ENCODE measurements at regions not wholly inside any gene's neighbourhood (a gene's known extent, or its start where the extent isn't known, plus 50 kb on each side); places are given as distances from the start of the nearest gene placed in this dataset.
"Not testable (repeated sequence)": the region's sequence is repeated elsewhere in the genome, so short reads cannot be mapped to it uniquely, and the experiment has no call there.

DNA sequence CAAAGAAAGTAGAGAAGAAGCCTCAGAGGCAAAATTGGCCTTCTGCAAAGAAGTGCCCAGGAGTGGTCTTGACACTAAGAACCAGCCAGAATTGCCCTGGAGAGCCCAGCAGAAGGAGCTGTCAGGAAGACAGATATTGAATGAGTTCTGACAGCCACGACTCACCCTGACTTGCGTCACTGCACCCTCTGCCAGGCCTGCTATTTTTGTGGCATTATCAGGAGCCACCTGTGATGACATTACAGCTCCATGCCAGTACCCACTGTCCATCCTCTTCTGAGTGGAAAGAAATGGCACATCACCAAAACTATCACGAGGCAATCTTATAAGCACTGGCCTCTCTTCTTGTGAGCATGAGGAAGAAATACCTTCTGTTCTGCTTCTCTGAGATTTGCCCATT, 67.7 kb downstream of the SMIM20 start:
- DNase-seq: no peak

DNA sequence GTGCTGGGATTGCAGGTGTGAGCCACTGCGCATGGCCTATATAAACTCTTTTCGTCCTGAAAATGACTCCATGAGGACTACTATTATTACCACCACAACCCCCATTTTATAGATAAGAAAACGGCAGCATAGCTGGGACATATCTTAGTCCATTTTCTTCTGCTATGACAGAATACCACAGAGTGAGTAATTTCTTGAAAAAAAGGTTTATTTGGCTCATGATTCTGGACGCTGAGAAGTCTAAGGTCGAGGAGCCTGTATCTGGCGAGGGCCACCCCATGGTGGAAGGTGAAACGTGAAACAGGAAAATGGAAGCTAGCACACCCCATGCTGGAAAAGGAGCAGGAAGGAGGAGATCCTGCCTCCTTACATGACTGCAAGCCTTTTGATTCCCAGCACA, 68.9 kb downstream of the SMIM20 start:
- DNase-seq: no peak

DNA sequence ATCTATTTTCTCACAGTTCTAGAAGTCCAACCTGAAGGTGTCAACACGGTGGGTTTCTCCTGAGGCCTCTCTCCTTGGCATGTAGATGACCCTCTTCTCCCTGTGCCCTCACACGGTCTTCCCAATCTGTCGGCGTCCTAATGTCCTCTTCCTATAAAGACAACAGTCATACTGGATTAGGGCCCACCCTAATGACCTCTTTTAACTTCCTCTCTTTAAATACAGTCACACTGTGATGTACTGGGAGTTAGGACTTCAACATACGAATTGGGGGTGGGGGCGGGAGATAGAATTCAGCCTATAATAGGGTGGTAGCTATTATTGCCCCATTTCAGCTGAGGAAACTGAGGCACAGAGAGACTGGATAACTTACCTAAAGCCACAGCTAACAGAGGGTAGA, 70.2 kb downstream of the SMIM20 start:
- DNase-seq: no peak

DNA sequence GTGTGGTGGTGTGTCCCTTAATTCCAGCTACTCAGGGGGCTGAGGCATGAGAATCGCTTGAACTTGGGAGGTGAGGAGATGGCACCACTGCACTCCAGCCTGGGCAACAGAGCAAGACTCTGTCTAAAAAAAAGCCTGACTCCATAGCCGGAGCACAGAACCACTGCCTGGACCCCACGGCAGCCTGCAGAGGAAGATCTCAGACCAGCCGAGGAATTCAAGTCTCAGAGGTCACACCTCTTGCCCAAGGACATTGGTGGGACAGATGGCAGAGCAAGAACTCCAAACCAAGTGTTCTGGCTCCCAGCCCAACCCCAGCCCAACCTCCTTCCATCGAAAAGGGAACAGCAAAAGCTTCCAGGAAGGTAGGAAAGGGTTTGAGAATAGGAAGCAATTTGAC, 70.8 kb downstream of the SMIM20 start:
- no peak for DNase-seq

DNA sequence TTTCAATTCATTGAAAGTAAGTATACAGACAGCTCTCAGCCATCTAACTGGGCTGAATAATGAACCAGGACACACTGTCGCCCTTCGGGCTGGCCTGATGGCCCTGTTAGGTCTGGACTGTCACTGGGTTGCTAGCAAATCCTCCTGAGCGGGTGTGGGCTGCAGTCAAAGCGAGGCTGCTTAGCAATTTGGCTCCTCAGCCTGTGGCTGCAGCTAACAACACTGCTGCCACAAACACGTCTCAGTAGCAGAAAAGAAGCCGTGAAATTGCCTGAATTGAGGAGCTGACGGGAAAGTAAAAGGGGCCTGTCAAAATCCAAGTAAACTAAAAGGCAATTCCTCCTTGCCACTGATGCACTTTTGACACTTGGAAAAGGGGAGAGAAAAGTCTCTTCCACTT, 72.8 kb downstream of the SMIM20 start:
- no peak for DNase-seq

DNA sequence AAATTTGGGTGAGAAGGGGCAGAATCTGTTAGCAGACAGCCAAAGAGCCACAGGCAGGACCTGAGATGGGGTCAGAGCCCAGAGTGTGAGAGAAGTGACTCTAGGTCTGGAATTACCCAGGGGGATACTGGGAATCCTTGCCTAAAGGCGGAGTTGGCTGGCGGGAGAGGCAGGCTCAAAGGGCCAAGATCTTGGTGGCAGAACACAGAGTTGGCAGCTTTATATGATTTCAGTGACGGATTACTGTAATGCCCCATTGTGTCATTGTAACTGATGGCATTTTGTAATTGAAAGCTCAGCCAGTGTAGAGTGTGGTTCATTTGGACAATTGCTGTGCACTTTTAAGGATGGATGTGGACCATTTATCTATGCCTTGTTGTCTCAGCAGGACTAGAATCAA, 77.3 kb downstream of the SMIM20 start:
- no peak for DNase-seq

DNA sequence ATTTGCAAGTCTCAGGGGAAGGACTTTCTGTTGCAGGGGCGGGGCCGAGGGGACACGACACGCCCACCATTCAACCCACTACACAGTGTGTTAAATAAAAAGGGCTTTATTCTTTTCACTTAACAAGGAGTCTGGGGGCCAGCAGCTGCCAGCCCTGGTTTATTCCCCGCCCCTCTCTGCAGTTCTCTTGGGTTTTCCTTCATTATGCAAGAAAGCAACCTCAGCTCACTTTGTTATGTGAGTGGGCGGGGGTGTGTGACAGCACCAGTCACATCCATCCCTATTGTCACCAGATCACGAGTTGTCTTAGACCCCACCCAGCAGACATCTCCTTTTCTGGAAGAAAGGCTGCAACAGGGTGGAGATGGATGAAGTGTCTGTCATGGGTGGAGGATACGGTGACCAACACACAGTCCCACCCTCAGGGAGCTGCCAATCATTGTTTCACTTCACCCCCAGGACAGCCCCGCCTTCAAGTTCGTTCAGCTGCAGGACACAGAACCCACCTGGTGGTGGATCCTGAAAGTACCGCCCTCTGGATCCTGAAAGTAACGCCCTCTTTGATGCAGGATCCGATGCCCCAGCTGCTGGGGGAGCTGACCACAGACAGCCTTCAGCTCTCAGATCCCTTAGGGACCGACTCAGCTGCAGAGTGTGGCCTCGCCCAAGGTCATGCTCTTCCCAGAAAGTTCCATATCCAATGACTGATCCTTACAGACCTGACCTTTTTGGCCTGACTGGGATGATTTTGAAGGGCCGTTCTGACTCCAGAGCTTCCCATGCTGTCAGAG, 79.6 kb downstream of the SMIM20 start:
- DNase-seq: no peak

DNA sequence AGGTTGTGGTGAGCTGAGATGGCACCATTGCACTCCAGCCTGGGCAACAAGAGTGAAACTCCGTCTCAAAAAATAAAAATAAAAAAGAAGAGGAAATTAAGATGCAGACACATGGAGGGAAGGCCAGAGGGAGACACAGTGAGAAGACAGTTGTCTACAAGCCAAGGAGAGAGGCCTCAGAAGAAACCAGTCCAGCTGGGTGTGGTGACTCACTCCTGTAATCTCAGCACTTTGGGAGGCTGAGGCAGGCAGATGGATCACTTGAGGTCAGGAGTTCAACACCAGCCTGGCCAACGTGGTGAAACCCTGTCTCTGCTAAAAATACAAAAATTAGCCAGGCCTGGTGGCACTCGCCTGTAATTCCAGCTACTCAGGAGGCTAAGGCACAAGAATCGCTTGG, 80.6 kb downstream of the SMIM20 start:
- not testable (repeated sequence) for DNase-seq

DNA sequence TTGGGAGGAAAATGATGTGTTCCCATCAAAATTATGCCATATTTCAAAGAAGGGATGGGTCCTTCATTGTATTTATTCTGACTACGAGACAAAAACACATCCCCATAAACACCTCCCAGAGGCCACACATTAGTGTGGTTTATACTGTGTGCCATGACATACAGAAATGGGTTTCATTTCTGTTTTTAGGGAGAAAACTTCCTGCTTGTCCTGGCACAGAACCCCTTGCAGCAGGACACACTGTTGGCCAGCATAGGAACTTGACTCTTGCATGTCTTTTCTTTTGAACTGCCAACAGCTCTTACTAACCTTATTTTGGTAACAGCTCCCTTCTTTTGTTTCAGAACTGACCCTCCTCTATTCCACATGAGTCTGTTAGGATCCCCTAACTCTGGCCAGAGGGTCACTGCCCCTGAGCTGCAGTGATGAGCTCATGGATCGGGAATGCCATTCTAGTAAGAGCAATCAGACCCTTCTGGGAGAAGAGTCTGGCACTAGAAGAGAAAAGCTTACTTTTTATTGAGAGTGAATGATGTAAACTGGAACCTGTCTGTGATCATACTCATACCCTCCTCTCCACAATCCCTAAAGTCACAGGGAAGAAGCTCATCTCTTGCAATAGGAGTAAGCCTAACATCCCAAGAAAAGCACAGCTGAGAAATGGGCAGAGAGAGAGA, 86.4 kb downstream of the SMIM20 start:
- DNase-seq: no peak

DNA sequence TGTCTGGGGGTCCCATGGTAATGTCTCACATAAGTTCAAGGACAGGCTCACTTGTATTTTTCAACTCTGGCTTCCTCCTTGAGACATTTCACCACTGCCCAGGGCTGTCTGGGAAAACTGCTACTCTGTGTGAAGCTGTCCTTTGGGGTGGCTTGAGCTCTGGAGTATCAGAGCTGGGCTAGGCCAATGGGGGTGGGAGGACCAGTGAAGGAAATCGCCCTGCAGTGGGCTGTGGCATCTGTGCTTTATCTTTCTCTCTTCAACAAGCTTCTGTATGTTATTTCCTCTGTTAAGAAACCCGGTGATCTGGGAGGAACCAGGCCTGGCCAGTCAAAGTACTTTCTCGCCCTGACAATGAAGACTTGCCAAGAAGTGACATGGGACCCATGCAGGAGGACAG, 87.4 kb downstream of the SMIM20 start:
- DNase-seq: no peak

DNA sequence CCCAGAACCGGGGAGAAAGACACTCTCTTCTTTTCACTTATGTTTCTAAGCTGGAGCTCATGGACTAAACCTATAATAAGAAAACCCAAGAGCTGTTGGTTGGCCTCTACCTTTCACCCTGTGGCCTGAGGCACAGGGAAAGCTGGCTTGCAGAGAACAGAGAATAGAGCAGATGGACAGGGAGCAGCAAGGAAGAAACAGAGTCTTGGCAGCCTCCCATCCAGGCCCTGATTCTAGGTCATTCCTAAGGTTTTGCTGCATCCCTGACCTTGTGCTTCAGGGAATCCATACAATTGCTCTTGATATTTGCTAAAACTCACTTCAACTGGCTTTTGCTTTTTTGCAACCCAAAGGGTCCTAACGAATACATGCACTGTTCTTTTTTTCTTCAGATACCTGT, 87.8 kb downstream of the SMIM20 start:
- DNase-seq: no peak

DNA sequence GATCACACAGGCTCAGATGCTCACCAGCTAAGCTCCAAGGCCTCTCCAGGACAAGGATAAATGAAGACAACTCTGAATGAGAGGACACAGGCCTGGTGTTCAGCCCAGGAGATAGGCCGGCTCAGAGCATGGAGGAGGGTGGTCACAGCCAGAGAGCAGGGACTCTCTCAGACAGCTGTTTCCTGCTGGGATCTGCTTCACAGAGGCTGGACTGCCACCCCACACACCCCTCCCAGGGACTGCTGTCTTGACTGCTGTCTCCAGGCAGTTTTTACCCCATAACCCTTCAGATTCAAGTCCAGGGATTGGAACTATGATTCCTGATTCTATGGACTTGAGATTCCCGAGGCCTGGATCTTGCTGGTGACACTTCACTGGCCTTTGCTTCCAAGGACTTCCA, 89.0 kb downstream of the SMIM20 start:
- DNase-seq: no peak

DNA sequence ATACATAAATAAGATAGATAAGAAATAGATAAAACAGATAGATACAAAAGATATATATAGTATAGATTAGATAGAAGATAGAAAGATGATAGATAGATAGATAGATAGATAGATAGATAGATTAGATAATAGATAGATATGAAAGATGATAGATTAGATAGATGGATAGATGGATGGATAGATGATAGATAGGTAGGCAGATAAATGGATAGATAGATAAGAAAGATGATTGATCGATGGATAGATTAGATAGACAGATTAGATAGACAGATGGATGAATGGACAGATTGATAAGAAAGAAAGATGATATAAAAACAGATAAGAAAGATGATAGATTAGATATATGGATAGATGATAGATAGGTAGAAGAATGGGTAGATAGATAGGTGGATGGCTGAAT, 90.3 kb downstream of the SMIM20 start:
- DNase-seq: no peak

DNA sequence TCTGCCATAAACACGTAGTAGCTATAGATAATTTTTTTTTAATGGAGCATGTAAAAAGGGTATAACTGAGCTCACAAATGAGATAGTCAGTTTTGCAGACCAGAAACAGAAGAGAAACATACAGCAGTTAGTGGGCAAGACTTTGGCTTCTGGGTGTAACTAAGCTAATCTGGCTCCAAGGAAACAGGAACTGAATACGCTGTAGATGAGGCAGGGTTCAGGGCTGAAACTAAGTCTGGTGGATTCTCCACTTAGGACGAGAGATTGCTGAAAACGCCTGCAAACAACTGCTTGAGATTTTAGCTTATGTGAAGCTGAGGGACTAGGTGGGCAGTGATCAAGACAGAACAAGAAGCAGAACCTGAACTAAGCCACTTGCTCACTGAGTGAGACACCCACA, 91.7 kb downstream of the SMIM20 start:
- no peak for DNase-seq

DNA sequence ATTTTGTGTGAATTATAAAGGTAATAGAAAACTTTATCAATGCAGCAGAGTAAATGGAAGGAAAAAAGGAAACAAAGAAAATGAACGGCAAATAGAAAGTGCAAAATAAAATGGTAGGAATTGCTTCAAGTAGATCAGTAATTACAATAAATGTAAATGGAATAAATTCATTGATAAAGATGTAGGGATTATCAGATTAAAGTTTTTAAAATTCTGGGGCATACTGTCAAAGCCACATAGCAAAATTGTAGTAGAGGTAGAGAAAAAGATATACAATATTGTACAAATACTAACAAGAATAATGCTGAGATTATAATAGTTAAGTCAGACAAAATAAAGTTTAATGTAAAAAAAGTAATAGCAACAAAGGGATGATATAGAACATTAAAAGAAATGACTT, 94.7 kb downstream of the SMIM20 start:
- DNase-seq: no peak

DNA sequence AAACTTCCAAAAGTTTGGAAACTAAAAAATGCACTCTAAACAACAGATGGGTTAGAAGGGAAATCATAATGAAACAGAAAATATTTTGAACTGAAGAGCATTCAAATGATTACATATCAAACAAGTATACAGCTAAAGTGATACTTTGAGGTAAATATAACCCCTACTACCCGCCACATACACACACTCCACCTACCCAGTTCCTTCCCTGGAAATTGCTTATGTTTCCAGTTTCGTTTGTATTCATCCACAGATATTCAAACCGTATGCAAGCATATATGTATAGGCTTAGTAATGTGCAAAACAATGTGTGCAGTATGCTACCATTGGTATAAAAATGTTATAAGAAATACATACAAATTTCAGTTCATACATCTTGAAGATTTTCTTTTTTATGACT, 95.5 kb downstream of the SMIM20 start:
- DNase-seq: no peak

DNA sequence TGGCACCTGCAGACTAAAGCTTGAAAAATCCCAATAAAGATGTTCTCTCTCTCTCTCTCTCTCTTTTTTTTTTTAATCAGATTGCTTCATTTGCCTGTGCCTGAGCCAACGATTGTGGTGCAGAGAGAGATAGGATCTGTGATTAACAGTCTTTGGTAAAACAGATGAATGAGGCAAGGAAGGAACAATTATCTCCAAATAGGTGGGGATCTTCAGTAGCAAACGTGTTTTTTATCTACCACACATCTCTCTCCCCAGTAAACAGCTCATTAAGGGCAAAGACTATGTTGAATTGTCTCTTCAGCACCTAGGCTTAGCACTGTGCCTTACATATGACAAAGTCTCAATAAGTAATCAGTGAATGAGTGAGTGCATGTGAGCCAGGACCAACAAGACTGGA, 96.3 kb downstream of the SMIM20 start:
- no peak for DNase-seq

DNA sequence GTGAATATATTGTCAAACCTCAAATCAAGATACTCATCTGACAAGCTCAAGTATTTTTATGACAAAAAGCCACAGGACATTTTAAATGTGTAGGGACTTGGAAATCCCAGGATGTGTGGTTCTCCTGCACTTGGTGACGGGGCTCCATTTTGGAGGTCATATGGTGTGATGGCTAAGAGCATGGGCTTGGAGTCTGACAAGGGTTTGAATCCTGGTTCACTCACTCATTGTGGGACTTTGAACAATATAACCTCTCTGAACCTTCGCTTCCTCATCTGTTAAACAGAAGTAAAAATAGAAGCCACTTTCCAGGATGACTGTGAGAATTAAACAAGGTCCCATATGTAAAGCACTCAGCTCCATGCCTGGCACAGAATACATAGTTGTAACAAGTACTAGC, 99.6 kb downstream of the SMIM20 start:
- DNase-seq: no peak

DNA sequence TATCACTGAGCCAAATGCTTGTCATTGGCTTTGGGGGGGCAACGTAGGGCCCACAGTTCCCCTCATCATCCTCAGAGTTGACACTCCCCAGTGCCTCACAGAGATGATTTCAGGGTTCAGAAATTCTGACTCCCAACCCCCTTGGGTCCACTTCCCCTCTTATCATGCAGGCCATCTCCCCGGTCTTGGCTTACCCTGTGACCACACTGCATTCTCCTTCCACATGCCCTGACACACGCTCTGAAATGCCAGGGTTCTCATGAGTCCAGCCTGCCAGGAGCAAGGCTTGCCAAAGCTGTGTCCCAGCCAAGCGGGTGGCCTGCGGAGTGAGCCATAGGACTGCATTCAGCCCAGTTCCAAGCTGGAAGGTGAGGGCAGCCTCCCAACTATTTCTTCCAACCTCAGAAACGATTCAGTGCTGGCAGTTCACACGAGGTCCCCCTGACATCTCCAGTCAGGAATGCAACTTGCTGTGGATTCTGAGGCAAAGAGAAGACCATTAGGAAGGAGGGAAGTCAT, 101.2 kb downstream of the SMIM20 start:
- DNase-seq: no peak

DNA sequence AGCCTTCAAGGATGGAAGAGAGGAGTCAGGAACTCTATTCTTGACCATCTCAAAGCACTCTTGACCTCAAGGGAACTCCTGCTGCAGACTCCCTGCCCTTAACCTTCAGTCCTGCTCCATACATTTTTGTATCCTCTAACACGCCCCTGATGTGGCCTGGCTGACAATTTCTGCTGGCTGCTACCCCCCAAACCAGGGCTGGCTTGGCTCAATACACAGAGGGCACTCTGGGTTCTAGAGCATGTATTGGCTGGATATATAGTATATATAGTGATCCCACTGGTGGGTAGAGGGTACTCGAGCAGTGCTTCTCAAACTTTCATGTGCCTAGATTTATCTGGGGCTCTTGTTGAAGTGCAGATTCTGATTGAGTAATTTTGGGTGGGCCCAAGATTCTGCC, 101.9 kb downstream of the SMIM20 start:
- no peak for DNase-seq

DNA sequence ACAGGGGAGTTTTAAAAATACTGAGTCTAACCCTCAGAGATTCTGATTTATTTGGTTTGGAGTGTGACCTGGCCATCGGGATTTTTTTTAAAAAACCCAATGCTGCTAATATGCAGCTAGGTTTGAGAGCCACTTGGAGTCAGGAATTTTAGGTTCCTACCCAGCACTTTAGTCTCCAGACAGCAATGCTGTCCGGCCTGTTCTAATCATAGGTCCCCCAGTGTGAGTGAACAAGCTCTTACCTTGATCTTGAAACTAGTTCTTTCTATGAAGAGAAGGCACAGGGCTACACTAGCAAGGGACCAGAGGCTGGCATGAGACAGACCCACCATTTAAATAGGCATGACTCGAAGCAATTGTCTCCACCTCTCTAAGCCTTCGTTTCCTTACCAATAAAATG, 103.5 kb downstream of the SMIM20 start:
- DNase-seq: no peak

DNA sequence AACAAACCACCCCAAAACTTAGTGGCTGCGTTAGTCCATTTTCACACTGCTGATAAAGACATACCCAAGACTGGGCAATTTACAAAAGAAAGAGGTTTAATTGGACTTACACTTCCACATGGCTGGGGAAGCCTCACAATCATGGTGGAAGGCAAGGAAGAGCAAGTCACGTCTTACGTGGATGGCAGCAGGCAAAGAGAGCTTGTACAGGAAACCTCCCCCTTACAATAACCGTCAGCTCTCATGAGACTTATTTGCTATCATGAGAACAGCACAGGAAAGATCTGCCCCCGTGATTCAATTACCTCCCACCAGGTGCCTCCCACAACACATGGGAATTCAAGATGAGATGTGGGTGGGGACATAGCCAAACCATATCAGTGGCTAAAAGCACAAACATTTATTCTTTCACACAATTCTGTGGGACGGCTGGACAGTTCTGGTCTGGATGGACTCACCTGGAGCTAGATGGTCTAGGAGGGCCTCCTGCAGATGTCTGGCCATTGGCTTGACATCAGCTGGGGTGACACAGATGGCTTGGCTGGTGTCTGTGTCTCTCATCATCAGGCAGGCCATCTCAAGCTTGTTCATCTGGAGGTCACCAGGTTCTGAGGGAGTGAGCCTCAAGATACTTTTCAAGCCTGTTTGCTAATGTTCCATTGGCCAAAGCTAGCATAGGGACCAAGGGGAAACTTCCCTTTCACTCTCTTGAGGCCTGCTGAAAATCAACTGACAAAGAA, 104.1 kb downstream of the SMIM20 start:
- not testable (repeated sequence) for DNase-seq

DNA sequence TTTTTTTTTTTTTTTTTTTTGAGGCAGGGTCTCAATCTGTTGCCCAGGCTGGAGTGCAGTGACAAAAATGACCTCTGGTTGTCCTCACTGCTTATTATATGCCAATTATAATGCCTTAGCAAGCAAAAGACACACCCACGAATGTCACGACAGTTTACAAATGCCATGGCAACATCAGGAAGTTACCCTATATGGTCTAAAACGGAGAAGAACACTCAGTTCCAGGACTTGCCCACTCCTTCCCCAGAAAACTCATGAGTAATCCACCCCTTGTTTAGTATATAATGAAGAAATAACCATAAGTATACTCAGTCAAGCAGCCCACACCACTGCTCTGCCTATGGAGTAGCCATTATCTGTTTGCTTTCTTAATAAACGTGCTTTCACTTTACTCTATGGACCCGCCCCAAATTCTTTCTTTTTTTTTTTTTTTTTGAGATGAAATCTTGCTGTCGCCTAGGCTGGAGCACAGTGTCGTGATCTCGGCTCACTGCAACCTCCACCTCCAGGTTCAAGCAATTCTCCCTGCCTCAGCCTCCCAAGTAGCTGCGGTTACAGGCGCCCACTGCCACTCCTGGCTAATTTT, 106.2 kb downstream of the SMIM20 start:
- DNase-seq: no peak

DNA sequence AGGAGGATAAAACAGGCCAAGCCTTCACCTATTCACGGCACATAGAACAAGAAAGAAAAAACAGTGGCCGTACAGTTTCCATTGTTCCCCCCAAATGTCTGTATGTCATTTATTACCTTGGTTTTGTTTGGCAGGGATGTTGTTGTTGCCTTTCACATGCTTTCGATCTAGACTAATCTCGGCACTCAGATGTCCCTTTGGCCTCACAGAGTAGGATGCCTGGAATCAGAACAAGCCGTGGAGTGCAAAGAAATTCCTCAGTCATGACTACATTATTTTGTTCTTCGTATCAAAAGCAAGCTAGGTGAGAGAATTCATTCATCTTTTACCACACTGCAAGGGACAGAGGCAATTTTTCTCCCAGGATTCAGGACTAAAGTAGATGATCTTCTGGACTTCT, 106.9 kb downstream of the SMIM20 start:
- no peak for DNase-seq
